IPS DF 4.7 (cell line): ENCODE measurements at regions not wholly inside any gene's neighbourhood (a gene's known extent, or its start where the extent isn't known, plus 50 kb on each side); places are given as distances from the start of the nearest gene placed in this dataset.
"Not testable (repeated sequence)": the region's sequence is repeated elsewhere in the genome, so short reads cannot be mapped to it uniquely, and the experiment has no call there.

ENCODE experiments used
- DNase-seq: peaks from one replicate; pipeline ENCODE4 v3.0.0-alpha.2; 2013; ENCODE audit warnings: low spot score; ENCODE audit errors: extremely low read depth

GRCh38 chr3:88000853-88001252 lies 58.0 kb downstream of the CGGBP1 start:
- DNase-seq, result peak; percentile 28

GRCh38 chr3:87997966-87998365 lies 60.8 kb downstream of the CGGBP1 start:
- no peak for DNase-seq

GRCh38 chr3:87997298-87997697 lies 61.5 kb downstream of the CGGBP1 start:
- DNase-seq, result no peak

- no peak for DNase-seq
Measured at GRCh38 chr3:87996882-87997281, 61.9 kb downstream of the CGGBP1 start.

GRCh38 chr3:87993566-87993965 lies 65.2 kb downstream of the CGGBP1 start:
- no peak for DNase-seq

- DNase-seq, result no peak
Measured at GRCh38 chr3:87987952-87988351, 70.9 kb downstream of the CGGBP1 start.

GRCh38 chr3:87982421-87982820 lies 76.4 kb downstream of the CGGBP1 start:
- DNase-seq, result no peak

- DNase-seq, result no peak
Measured at GRCh38 chr3:87979527-87979926, 79.3 kb downstream of the CGGBP1 start.

GRCh38 chr3:87977765-87978164 lies 81.0 kb downstream of the CGGBP1 start:
- no peak for DNase-seq

GRCh38 chr3:87975716-87976115 lies 83.1 kb downstream of the CGGBP1 start:
- DNase-seq, result no peak

- no peak for DNase-seq
Measured at GRCh38 chr3:87973906-87974305, 84.9 kb downstream of the CGGBP1 start.

GRCh38 chr3:87969620-87970019 lies 89.2 kb downstream of the CGGBP1 start:
- no peak for DNase-seq

GRCh38 chr3:87968668-87969067 lies 90.1 kb downstream of the CGGBP1 start:
- DNase-seq, result no peak

GRCh38 chr3:87958289-87958688 lies 100.5 kb downstream of the CGGBP1 start:
- DNase-seq, result no peak

GRCh38 chr3:87957575-87957974 lies 101.2 kb downstream of the CGGBP1 start:
- no peak for DNase-seq

GRCh38 chr3:87949879-87950208 lies 109.0 kb downstream of the CGGBP1 start:
- no peak for DNase-seq

GRCh38 chr3:87949189-87949878 lies 109.5 kb downstream of the CGGBP1 start:
- DNase-seq, result no peak

- not testable (repeated sequence) for DNase-seq
Measured at GRCh38 chr3:87946007-87946406, 112.8 kb downstream of the CGGBP1 start.

GRCh38 chr3:87942256-87942655 lies 116.5 kb downstream of the CGGBP1 start:
- not testable (repeated sequence) for DNase-seq

GRCh38 chr3:87924485-87924884 lies 134.3 kb downstream of the CGGBP1 start:
- no peak for DNase-seq

GRCh38 chr3:87920549-87920948 lies 138.3 kb downstream of the CGGBP1 start:
- no peak for DNase-seq

- DNase-seq, result no peak
Measured at GRCh38 chr3:87901141-87901540, 157.7 kb downstream of the CGGBP1 start.

- no peak for DNase-seq
Measured at GRCh38 chr3:87900061-87900460, 158.7 kb downstream of the CGGBP1 start.

- no peak for DNase-seq
Measured at GRCh38 chr3:87898971-87899370, 159.8 kb downstream of the CGGBP1 start.
